Mesendoderm (in vitro differentiated cells): ENCODE measurements at regions not wholly inside any gene's neighbourhood (a gene's known extent, or its start where the extent isn't known, plus 50 kb on each side); places are given as distances from the start of the nearest gene placed in this dataset.

Experiments
- DNase-seq: peaks from one replicate; pipeline ENCODE4 v3.0.0; 2013
- H2AK5ac ChIP-seq: 2 replicates; pipeline ENCODE4 v1.6.1; 2013; ENCODE audit warnings: low read length, inconsistent platforms
- H2BK120ac ChIP-seq: 2 replicates; pipeline ENCODE4 v1.6.1; 2013; ENCODE audit warnings: low read depth, mild to moderate bottlenecking, low read length, moderate library complexity, mixed read lengths
- H2BK15ac ChIP-seq: replicated peaks from 2 replicates; pipeline ENCODE4 v1.6.1; 2013; ENCODE audit warnings: low read depth, mild to moderate bottlenecking, moderate library complexity
- H2BK5ac ChIP-seq: 2 replicates; pipeline ENCODE4 v1.6.1; 2013; ENCODE audit warnings: low read length, inconsistent platforms
- H3K18ac ChIP-seq: 2 replicates; pipeline ENCODE4 v1.6.1; 2013; ENCODE audit warnings: mild to moderate bottlenecking, low read length, mixed read lengths
- H3K23ac ChIP-seq: one replicate; pipeline ENCODE4 v1.6.1; 2013; ENCODE audit warnings: low read length
- H3K27ac ChIP-seq: 2 replicates; pipeline ENCODE4 v1.5.1; 2013; ENCODE audit warnings: low read depth, mild to moderate bottlenecking, inconsistent platforms, low read length, moderate library complexity
- H3K27me3 ChIP-seq: 2 replicates; pipeline ENCODE4 v1.6.1; 2013; ENCODE audit warnings: low read length, control low read depth, mild to moderate bottlenecking, inconsistent platforms; ENCODE audit not compliant: insufficient read depth, poor library complexity
- H3K36me3 ChIP-seq: 2 replicates; pipeline ENCODE4 v1.6.1; 2013; ENCODE audit warnings: low read length, inconsistent platforms; ENCODE audit not compliant: control insufficient read depth, insufficient read depth
- H3K4ac ChIP-seq: one replicate; pipeline ENCODE4 v1.6.1; 2013; ENCODE audit warnings: low read depth, mild to moderate bottlenecking, low read length, moderate library complexity
- H3K4me1 ChIP-seq: 2 replicates; pipeline ENCODE4 v1.6.1; 2013; ENCODE audit warnings: low read depth, low read length, inconsistent platforms; ENCODE audit not compliant: control insufficient read depth
- H3K4me2 ChIP-seq: 2 replicates; pipeline ENCODE4 v1.6.1; 2013; ENCODE audit warnings: low read length
- H3K4me3 ChIP-seq: 2 replicates; pipeline ENCODE4 v1.5.1; 2013; ENCODE audit warnings: mild to moderate bottlenecking, low read length
- H3K56ac ChIP-seq: one replicate; pipeline ENCODE4 v1.6.1; 2013; ENCODE audit warnings: low read length
- H3K79me1 ChIP-seq: 2 replicates; pipeline ENCODE4 v1.6.1; 2013; ENCODE audit warnings: low read length, inconsistent platforms
- H3K79me2 ChIP-seq: 2 replicates; pipeline ENCODE4 v1.6.1; 2013; ENCODE audit warnings: mild to moderate bottlenecking, low read length; ENCODE audit not compliant: control insufficient read depth, insufficient read depth
- H3K9ac ChIP-seq: 2 replicates; pipeline ENCODE4 v1.6.1; 2013; ENCODE audit warnings: low read length, inconsistent platforms
- H4K5ac ChIP-seq: one replicate; pipeline ENCODE4 v1.6.1; 2013; ENCODE audit warnings: low read length
- H4K8ac ChIP-seq: one replicate; pipeline ENCODE4 v1.6.1; 2013; ENCODE audit warnings: low read depth, mild to moderate bottlenecking, control low read depth, low read length, moderate library complexity
- WGBS: extraction: QIAGEN DNeasy Blood & Tissue Kit; methylation state at CpG from one replicate; pipeline ENCODE4 v1.1.7; 2013; ENCODE audit warnings: low lambda C conversion rate, missing lambda C conversion rate; ENCODE audit not compliant: insufficient coverage; ENCODE audit errors: extremely low coverage; 5-methylcytosine and 5-hydroxymethylcytosine counted together

DNA sequence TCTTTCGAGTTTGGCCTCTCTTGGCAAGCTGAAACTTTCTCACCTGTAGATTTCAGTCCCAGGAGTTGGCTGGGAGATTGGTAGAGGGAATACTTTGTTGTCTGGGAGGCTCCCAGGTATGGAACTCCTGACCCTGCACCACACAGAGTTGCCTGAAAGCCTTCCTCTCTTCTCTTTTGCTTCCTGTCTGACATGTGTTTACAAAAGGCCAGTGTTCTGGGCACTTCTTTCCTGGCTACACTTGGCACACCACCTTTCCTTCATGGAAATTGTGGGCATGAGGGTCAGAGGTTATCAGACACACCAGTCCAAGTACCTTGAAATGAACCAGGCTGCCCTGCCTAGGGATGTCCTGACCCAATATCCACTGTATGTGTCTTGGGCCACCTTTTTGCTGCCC lies 123.7 kb downstream of the ABHD5 start:
- H4K8ac ChIP-seq, result no peak overlapping the region
- no peaks in the 10 kb centered on the region for H3K79me2 ChIP-seq
- no peak overlapping the region for H2BK5ac ChIP-seq
- no peak overlapping the region for H4K5ac ChIP-seq
- no peak for DNase-seq
- H3K9ac ChIP-seq, result no peak overlapping the region
- H2BK120ac ChIP-seq, result no peak overlapping the region
- no peak overlapping the region for H3K4me3 ChIP-seq
- H2BK15ac ChIP-seq, result no peak overlapping the region
- no peaks in the 10 kb centered on the region for H3K4me1 ChIP-seq
- no peak overlapping the region for H3K4me2 ChIP-seq
- WGBS, result no CpG with 5 or more reads among the region's 1 CpG
- H2AK5ac ChIP-seq, result no peak overlapping the region
- no peak overlapping the region for H3K18ac ChIP-seq
- no peak overlapping the region for H3K23ac ChIP-seq
- H3K4ac ChIP-seq, result no peak overlapping the region
- no peak overlapping the region for H3K56ac ChIP-seq
- H3K27me3 ChIP-seq, result no peaks in the 10 kb centered on the region
- H3K27ac ChIP-seq, result no peak overlapping the region
- no peaks in the 10 kb centered on the region for H3K36me3 ChIP-seq
- H3K79me1 ChIP-seq, result no peaks in the 10 kb centered on the region

DNA sequence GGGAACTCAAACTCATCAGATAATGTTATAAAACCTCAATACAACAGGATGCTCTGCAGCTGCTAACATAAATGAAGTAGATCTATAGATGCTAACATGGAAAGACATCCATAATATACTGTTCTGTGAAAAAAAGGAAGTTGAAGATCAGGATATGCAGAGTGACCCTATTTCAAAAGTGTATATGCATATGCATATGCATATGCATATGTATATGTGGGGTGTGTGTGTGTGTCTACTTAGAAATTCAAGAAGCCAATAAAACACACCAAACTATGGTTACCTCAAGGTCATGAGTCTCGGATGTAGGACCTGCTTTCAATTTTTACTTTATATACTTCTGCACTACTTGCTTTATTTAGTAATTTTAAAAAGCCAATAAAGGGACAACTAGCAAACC lies 125.6 kb downstream of the ABHD5 start:
- Histone ChIP-seq H4K8ac (no peak overlapping the region), H3K36me3 (no peaks in the 10 kb centered on the region), H2BK5ac (no peak overlapping the region), H3K56ac (no peak overlapping the region), H3K4me3 (no peak overlapping the region), H3K18ac (no peak overlapping the region), H3K9ac (no peak overlapping the region), H3K79me1 (no peaks in the 10 kb centered on the region), H3K27me3 (no peaks in the 10 kb centered on the region), H2BK15ac (no peak overlapping the region), H3K4ac (no peak overlapping the region), H3K4me1 (no peaks in the 10 kb centered on the region), H4K5ac (no peak overlapping the region), H3K4me2 (no peak overlapping the region), H3K79me2 (no peaks in the 10 kb centered on the region), H2AK5ac (no peak overlapping the region), H3K23ac (no peak overlapping the region), H3K27ac (no peak overlapping the region), H2BK120ac (no peak overlapping the region)
- DNase-seq, result no peak
- no CpG with 5 or more reads among the region's 1 CpG for WGBS

DNA sequence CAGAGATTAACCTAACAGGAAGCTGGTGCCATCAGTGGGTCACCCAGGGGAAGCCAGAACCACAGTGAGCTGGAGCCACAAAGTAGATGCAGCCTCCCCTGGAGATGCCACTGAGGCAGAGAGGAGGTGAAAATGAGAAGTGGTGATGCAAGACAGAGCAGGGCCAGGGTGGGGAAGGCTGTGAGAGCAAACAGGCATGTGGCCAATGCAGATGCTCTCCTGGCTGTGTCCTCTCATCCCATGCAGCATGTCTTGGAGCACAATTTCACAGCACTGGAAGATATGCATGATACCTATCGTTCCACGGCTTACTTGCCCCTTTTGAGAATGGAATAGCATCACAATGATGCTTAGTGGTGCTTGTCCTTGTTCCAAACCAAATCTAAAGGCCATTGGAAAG lies 126.3 kb downstream of the ABHD5 start:
- no peak overlapping the region for H3K56ac ChIP-seq
- no peak overlapping the region for H3K4ac ChIP-seq
- no peaks in the 10 kb centered on the region for H3K36me3 ChIP-seq
- no peaks in the 10 kb centered on the region for H3K27me3 ChIP-seq
- no CpG with 5 or more reads among the region's 2 CpGs for WGBS
- H3K79me1 ChIP-seq, result no peaks in the 10 kb centered on the region
- no peak overlapping the region for H3K18ac ChIP-seq
- no peak overlapping the region for H4K5ac ChIP-seq
- no peak overlapping the region for H4K8ac ChIP-seq
- H3K4me2 ChIP-seq, result no peak overlapping the region
- DNase-seq, result no peak
- no peak overlapping the region for H2BK15ac ChIP-seq
- no peak overlapping the region for H3K23ac ChIP-seq
- H3K4me1 ChIP-seq, result no peaks in the 10 kb centered on the region
- no peak overlapping the region for H2BK5ac ChIP-seq
- no peak overlapping the region for H3K9ac ChIP-seq
- no peak overlapping the region for H2BK120ac ChIP-seq
- no peak overlapping the region for H3K4me3 ChIP-seq
- no peak overlapping the region for H3K27ac ChIP-seq
- H3K79me2 ChIP-seq, result no peaks in the 10 kb centered on the region
- no peak overlapping the region for H2AK5ac ChIP-seq

DNA sequence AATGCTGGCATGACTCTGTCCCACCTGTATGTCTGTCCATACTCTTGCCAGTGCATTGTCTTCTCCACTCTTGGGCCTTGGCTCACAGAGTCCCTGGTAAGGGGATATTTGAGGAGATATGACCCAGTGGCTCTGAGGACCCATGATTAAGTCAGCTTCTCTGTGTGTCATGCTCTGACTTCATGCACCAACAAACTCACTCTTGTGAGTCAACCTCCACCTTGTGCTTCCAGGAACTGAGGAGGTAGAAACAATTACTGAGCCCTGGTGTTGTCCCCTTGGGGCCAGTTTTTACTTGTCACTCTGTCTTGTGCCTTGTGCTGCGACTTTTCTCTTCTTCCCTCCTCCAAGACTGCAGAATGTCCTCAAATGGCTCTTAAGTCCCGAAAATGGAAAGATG lies 127.1 kb downstream of the ABHD5 start:
- Histone ChIP-seq H2BK5ac (no peak overlapping the region), H3K23ac (no peak overlapping the region), H3K18ac (no peak overlapping the region), H2AK5ac (no peak overlapping the region), H3K56ac (no peak overlapping the region), H2BK15ac (no peak overlapping the region), H3K79me2 (no peaks in the 10 kb centered on the region), H3K4ac (no peak overlapping the region), H3K9ac (no peak overlapping the region), H4K8ac (no peak overlapping the region), H3K4me2 (no peak overlapping the region), H4K5ac (no peak overlapping the region), H3K36me3 (no peaks in the 10 kb centered on the region), H3K79me1 (no peaks in the 10 kb centered on the region), H3K4me1 (no peaks in the 10 kb centered on the region), H3K27ac (no peak overlapping the region), H2BK120ac (no peak overlapping the region), H3K27me3 (no peaks in the 10 kb centered on the region), H3K4me3 (no peak overlapping the region)
- no peak for DNase-seq
- WGBS, result no CpG with 5 or more reads among the region's 2 CpGs

DNA sequence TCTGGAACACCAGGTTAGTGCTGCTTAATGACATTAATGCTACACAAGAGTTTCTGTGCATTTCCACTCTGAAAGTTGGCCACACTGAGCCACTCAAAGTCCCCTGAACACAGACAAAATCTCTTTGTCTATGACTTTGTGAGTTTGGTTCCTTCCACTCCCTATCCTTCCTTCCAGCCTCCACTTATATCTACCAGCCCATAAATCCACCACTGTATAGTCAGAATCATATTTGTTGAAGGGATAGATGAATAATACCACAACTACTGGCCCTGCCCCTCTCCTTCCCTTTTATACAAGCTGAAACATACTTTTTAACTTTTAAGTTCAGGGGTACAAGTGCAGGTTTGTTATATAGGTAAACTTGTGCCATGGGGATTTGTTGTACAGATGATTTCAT lies 127.5 kb downstream of the ABHD5 start:
- H3K27me3 ChIP-seq, result no peaks in the 10 kb centered on the region
- no peak overlapping the region for H3K56ac ChIP-seq
- no peak overlapping the region for H2BK15ac ChIP-seq
- no peak overlapping the region for H2AK5ac ChIP-seq
- no peak overlapping the region for H4K8ac ChIP-seq
- no peak overlapping the region for H3K23ac ChIP-seq
- no peak overlapping the region for H3K4me3 ChIP-seq
- H3K79me1 ChIP-seq, result no peaks in the 10 kb centered on the region
- H2BK5ac ChIP-seq, result no peak overlapping the region
- no peak overlapping the region for H3K18ac ChIP-seq
- no peak overlapping the region for H2BK120ac ChIP-seq
- H3K79me2 ChIP-seq, result no peaks in the 10 kb centered on the region
- H3K36me3 ChIP-seq, result no peaks in the 10 kb centered on the region
- no peak for DNase-seq
- H3K9ac ChIP-seq, result no peak overlapping the region
- no peak overlapping the region for H3K4me2 ChIP-seq
- H3K4me1 ChIP-seq, result no peaks in the 10 kb centered on the region
- no peak overlapping the region for H3K27ac ChIP-seq
- no peak overlapping the region for H3K4ac ChIP-seq
- no peak overlapping the region for H4K5ac ChIP-seq

DNA sequence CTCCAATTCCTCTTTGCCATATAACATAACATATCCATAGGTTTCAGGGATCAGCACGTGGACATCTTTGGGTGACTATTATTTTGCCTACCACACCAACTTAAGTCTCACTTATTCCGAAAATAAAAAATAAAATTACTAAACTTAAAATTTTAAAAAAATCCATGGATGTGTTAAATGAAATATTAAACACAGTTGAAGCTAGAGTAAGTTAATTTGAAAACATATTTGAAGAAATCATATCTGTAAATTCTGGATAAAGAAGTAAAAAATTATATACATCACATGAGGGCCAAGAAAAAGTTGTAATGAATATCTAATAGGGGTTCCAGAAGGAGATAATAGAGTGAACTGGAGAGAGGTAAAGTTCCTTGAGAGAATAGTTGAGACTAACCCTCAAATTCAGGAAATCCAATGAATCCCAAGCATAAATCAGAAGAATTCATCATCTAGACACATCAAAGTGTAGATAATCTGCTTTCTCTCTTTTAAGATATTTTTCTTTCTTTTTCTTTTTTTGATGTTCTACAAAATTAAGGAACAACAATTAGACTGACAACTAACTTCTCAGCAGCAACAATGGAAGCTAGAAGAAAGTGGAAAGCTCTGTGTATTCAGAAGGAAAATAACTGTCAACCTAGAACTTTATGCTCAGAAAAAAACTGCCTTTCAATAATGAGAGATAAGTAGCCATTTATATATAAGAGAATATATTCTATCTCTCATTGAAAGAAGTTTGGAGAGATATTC lies 147.4 kb downstream of the ABHD5 start:
- no peak for DNase-seq
- Histone ChIP-seq H2BK5ac (no peak overlapping the region), H3K23ac (no peak overlapping the region), H4K8ac (no peak overlapping the region), H3K4me2 (no peak overlapping the region), H3K4me1 (no peaks in the 10 kb centered on the region), H2BK120ac (no peak overlapping the region), H2AK5ac (no peak overlapping the region), H3K27ac (no peak overlapping the region), H3K79me1 (no peaks in the 10 kb centered on the region), H3K56ac (no peak overlapping the region), H3K27me3 (no peaks in the 10 kb centered on the region), H3K36me3 (no peaks in the 10 kb centered on the region), H3K18ac (no peak overlapping the region), H2BK15ac (no peak overlapping the region), H3K79me2 (no peaks in the 10 kb centered on the region), H4K5ac (no peak overlapping the region), H3K9ac (no peak overlapping the region), H3K4me3 (no peak overlapping the region), H3K4ac (no peak overlapping the region)
- WGBS, result 0% methylated on average over 1 of the region's 2 CpGs
